ENCODE measurements at regions not wholly inside any gene's neighbourhood (a gene's known extent, or its start where the extent isn't known, plus 50 kb on each side); places are given as distances from the start of the nearest gene placed in this dataset.
"Not testable (repeated sequence)": the region's sequence is repeated elsewhere in the genome, so short reads cannot be mapped to it uniquely, and the experiment has no call there.

DNA sequence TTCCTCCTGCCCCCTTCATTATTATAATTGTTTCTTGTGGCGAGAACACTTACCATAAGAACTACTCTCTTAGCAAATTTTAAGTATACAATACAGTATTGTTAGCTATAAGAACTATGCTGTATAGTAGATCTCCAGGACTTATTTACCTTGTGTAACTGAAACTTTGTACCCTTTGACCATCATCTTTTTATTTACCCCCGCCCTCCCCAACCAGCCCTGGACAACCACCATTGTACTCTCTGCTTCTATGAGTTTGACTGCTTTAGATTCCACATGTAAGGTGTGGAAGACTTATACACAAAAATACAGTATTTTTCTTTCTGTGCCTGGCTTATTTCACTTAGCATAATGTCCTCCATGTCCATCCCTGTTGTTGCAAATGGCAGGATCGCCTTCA lies 161.1 kb downstream of the PHF8 start:
- TF ChIP-seq, protein P1, sequence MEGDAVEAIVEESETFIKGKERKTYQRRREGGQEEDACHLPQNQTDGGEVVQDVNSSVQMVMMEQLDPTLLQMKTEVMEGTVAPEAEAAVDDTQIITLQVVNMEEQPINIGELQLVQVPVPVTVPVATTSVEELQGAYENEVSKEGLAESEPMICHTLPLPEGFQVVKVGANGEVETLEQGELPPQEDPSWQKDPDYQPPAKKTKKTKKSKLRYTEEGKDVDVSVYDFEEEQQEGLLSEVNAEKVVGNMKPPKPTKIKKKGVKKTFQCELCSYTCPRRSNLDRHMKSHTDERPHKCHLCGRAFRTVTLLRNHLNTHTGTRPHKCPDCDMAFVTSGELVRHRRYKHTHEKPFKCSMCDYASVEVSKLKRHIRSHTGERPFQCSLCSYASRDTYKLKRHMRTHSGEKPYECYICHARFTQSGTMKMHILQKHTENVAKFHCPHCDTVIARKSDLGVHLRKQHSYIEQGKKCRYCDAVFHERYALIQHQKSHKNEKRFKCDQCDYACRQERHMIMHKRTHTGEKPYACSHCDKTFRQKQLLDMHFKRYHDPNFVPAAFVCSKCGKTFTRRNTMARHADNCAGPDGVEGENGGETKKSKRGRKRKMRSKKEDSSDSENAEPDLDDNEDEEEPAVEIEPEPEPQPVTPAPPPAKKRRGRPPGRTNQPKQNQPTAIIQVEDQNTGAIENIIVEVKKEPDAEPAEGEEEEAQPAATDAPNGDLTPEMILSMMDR (conservative IDR thresholded peaks at IDR 0.05): no peak
- H3K4me3 Mint-ChIP-seq: no peak overlapping the region
- H3K4me1 Mint-ChIP-seq: no peaks in the 10 kb centered on the region
- no peak for DNase-seq (ENCODE audit: low read depth, low spot score)
- no peaks in the 10 kb centered on the region for H3K36me3 Mint-ChIP-seq (ENCODE audit: low read depth)
- peaks cover 8% of the 10 kb centered on the region for H3K9me3 Mint-ChIP-seq
- no peak overlapping the region for H3K27ac Mint-ChIP-seq (ENCODE audit: unreplicated experiment)
- no peaks in the 10 kb centered on the region for H3K27me3 Mint-ChIP-seq (ENCODE audit: low read depth)

- DNase-seq (ENCODE audit: low read depth, low spot score): no peak
- Mint-ChIP-seq H3K27me3 (ENCODE audit: low read depth) (no peaks in the 10 kb centered on the region), H3K9me3 (peaks cover 10% of the 10 kb centered on the region), H3K4me1 (no peaks in the 10 kb centered on the region), H3K36me3 (ENCODE audit: low read depth) (no peaks in the 10 kb centered on the region), H3K27ac (ENCODE audit: unreplicated experiment) (no peak overlapping the region), H3K4me3 (no peak overlapping the region)
- TF ChIP-seq, protein P1 (conservative IDR thresholded peaks at IDR 0.05): no peak
Observed at GRCh38 chrX:53882331-53882730, 161.9 kb downstream of the PHF8 start.

- H3K4me1 Mint-ChIP-seq; DNase-seq (ENCODE audit: low read depth, low spot score); H3K36me3 Mint-ChIP-seq (ENCODE audit: low read depth); H3K4me3 Mint-ChIP-seq; H3K27me3 Mint-ChIP-seq (ENCODE audit: low read depth); H3K27ac Mint-ChIP-seq (ENCODE audit: unreplicated experiment): not testable (repeated sequence)
- H3K9me3 Mint-ChIP-seq: peaks cover 18% of the 10 kb centered on the region
Observed at GRCh38 chrX:53880786-53881185, 163.5 kb downstream of the PHF8 start.

GRCh38 chrX:53859890-53860289 lies 173.4 kb upstream of the HUWE1 start:
- TF ChIP-seq, protein P1 (conservative IDR thresholded peaks at IDR 0.05): no peak
- DNase-seq (ENCODE audit: low read depth, low spot score): no peak
- H3K4me3 Mint-ChIP-seq: no peak overlapping the region
- no peaks in the 10 kb centered on the region for H3K4me1 Mint-ChIP-seq
- no peaks in the 10 kb centered on the region for H3K27me3 Mint-ChIP-seq (ENCODE audit: low read depth)
- H3K36me3 Mint-ChIP-seq (ENCODE audit: low read depth): no peaks in the 10 kb centered on the region
- H3K9me3 Mint-ChIP-seq: peaks cover 7% of the 10 kb centered on the region
- no peak overlapping the region for H3K27ac Mint-ChIP-seq (ENCODE audit: unreplicated experiment)

DNA sequence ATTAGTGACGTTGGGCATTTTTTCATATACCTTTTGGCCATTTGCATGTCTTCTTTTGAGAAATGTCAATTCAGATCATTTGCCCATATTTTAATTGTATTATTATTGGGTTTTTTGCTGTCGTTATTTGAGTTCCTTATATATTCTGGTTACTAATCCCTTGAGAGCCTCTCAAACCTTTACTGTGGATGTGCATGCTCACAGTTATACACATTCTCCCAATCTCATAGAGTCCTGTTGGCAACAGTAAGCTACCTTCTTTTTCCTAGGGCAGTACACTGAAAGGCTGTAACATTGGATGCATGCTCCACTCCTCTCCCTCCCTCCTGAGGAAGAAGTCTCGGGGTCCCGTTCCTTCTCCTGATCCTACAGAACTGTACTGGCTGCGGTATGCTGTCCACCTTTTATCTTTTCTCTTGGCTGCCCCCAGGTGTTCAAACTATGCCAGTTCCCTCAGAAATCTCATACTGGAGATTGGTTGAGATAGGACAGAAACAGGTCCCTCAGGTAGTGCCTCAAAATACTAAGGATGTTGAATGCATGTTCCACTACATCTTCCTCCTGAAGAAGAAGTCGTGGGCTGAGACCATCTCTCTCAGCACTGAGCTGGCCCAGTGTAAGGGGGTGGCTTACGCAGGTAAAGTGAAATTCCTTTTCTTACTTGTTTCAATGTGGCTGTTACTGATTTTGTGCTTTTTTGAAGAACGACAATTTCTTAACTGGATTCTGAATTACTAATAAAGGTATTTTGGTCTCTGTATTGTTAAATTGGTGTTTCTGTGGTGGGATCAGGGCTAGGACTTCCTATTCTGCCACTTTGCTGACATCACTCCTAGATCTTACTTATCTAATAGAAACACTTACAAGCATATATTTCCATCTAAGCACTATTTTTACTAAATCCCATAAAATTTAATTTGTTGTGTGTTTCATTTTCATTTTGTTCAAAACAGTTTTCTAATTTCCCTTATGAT lies 145.4 kb upstream of the HUWE1 start:
- peak; percentile 19 for DNase-seq (ENCODE audit: low read depth, low spot score)
- Mint-ChIP-seq H3K4me3 (no peak overlapping the region), H3K4me1 (no peaks in the 10 kb centered on the region)

More for the DNA sequence above, 145.4 kb upstream of the HUWE1 start:
- TF ChIP-seq, protein P1 (conservative IDR thresholded peaks at IDR 0.05): peak; percentile 61
- Mint-ChIP-seq H3K36me3 (ENCODE audit: low read depth) (no peaks in the 10 kb centered on the region), H3K9me3 (peaks cover 7% of the 10 kb centered on the region), H3K27ac (ENCODE audit: unreplicated experiment) (no peak overlapping the region), H3K27me3 (ENCODE audit: low read depth) (peaks cover 7% of the 10 kb centered on the region)

All from neural crest cell (in vitro differentiated cells).